Lower leg skin (tissue), 3 donors: ENCODE measurements at regions not wholly inside any gene's neighbourhood (a gene's known extent, or its start where the extent isn't known, plus 50 kb on each side); places are given as distances from the start of the nearest gene placed in this dataset.

Source experiments
- POLR2A ChIP-seq, 2 donors: fragments of 450-650 bp; IDR thresholded peaks; one replicate each; pipeline ENCODE4 v1.6.1; 2016 to 2017; ENCODE audit warnings: antibody characterized with exemption in 2 of 2, mild to moderate bottlenecking in 1 of 2, moderate library complexity in 1 of 2
- TF ChIP-seq, protein P1 (sequence below), 3 donors: fragments of 450-650 bp; IDR thresholded peaks; one replicate each; pipeline ENCODE4 v1.5.1; 2016; ENCODE audit warnings: antibody characterized with exemption in 3 of 3, mild to moderate bottlenecking in 3 of 3, moderate library complexity in 2 of 3

DNA sequence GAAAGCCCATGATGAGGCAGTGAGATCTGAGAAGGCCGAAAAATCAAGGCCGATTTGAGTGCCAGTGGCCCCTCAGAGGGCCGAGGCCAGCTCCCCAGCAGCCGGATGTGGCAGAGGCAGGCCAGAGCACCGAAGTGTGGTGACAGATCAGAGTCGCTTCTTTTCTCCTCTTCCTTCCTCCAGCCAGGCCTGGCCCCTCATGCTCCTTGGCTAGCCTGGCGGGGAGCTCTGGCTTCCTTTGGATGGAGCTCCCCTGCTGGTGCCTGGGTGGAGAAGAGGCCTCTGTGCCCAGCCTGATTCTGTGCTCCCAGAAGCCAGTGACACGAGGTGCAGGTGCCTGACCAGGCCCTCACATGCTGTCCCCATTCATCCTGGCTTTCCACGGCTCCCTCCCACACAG, 127.2 kb upstream of the PABPC4L start:
- TF ChIP-seq, protein P1, sequence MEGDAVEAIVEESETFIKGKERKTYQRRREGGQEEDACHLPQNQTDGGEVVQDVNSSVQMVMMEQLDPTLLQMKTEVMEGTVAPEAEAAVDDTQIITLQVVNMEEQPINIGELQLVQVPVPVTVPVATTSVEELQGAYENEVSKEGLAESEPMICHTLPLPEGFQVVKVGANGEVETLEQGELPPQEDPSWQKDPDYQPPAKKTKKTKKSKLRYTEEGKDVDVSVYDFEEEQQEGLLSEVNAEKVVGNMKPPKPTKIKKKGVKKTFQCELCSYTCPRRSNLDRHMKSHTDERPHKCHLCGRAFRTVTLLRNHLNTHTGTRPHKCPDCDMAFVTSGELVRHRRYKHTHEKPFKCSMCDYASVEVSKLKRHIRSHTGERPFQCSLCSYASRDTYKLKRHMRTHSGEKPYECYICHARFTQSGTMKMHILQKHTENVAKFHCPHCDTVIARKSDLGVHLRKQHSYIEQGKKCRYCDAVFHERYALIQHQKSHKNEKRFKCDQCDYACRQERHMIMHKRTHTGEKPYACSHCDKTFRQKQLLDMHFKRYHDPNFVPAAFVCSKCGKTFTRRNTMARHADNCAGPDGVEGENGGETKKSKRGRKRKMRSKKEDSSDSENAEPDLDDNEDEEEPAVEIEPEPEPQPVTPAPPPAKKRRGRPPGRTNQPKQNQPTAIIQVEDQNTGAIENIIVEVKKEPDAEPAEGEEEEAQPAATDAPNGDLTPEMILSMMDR (IDR thresholded peaks at IDR 0.05): no peak
- TF ChIP-seq POLR2A (IDR thresholded peaks at IDR 0.05): no peak
